Stimulated activated CD8-positive, alpha-beta memory T cell treated with anti-CD3 and anti-CD28 coated beads, Interleukin-4, amount 100 ng/mL, for 4 hours (primary cell): ENCODE measurements at regions not wholly inside any gene's neighbourhood (a gene's known extent, or its start where the extent isn't known, plus 50 kb on each side); places are given as distances from the start of the nearest gene placed in this dataset.

Source experiments
- DNase-seq, 2 donors: peaks; one replicate each; pipeline ENCODE4 v3.0.0-alpha.2; 2020; ENCODE audit warnings: low read depth in 2 of 2, low spot score in 1 of 2

DNA sequence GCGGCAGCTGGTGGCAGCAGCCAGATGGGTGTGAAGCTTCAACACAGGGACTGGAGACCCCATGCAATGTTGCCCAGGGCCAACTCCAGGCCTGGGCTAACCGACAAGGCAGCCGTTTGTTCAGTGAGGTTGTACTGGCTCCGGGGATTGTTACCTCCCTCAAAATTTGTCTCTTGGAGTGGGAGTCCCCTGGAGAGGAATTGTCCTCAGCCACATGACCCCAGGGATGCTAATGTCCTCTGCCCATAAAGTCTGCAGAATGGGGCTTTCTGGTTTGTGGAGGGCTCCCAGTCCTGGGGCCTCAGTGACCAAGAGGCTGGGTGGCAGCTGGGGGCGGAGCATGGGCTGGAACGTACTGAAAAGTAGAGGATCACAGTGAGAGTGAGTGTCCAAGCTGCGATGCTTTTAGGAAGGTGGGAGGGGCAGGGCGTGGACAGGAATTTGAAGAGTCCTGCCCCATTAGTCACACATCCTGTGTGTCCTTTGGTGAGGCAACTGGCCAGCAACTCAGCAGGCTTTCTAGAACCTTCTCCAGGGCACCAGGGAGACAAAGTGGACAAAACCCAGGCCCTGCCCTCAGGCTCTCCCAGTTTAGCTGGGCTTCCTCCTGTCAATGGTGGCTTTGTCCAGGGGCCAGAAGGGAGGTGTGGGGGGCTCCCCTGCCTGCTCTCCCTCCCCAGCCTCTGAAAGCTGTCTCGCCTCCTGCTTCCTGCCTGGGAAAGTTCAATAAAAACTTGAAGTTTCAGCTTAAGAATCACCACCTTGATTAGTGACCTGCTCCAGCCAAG lies 114.0 kb downstream of the NSG2 start:
- no peak for DNase-seq

DNA sequence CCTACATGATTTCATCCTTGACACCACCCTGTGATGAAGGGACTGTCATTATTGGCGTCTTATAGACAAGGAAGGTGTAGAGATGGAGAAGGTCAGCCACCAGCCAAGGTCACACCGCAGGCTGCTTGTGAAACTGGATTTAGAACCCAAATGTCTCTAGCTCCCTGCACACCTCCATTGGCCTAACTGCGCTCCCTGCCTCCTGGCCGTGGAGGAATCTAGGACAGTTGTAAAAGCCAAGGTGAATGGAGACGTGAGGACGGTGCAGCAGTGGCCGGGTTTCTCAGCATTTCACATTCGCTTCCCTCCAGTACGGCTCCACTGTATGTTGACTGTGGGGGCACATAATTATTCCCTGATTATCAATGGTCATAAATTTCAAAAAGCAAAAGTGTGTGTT lies 119.9 kb downstream of the NSG2 start:
- no peak for DNase-seq

GRCh38 chr5:174166231-174167079 lies 120.9 kb downstream of the NSG2 start:
- no peak for DNase-seq

DNA sequence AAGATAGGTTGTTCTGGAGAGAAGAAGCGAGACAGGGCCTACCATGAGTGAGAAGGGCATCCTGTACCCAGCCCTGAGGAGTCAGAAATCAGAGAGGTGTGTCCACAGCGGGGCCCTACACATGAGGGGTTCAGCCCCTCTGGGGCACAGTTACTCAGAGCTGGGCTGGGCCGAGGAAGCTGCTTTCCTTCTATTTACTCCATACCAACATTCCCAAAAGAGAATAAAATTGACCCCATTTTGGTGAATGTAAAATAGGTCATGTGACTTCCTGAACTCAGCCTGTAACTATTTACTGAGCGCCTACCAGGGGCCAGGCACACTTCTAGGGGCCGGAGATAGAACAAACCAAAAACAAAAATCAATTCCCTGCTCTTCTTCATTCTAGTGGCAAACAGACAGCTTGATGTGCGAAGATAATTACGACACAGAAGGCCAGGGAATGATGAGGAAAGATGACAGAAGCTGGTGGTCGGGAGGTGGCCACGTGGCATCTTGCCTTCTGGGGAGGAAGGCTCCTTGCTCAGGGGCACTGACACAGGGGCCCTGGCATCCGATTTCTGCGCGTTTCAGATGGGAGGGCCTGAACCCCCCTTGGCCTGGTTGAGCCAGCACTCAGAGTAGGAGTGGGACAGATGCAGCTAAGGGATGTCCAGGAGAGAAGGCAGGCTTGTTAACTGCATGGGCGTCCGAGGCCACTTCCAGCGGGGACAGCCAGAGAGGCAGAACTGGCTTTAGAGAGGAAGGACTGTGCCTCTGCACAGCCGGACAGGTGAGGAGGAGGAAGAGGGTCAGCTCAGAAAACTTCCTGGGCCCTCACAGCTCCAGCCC lies 121.8 kb downstream of the NSG2 start:
- DNase-seq = no peak

DNA sequence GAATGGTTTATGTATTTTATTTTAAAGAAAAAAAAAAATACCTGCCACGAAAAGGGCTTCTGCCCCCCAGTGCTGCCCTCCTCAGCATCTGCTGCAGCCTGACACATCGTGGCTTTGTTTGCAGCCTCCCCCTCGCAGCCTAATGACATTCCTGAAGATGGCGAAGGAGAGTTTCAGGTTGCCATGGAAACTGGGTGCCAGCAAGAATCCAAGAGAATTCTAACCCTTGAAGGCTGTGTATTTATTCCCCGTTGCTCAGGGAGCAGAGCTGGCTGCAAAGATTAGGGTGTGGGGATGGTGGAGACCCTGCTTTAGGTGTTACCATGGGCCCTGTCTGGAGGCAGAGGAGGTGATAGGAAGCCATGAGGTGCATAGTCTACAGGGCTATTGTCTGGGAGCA lies 126.6 kb downstream of the NSG2 start:
- no peak for DNase-seq

- DNase-seq = no peak
These were observed 127.1 kb downstream of the NSG2 start for GRCh38 chr5:174172566-174172965.

GRCh38 chr5:174173766-174174165 lies 128.3 kb downstream of the NSG2 start:
- no peak for DNase-seq

GRCh38 chr5:174175716-174176268 lies 130.3 kb downstream of the NSG2 start:
- no peak for DNase-seq

DNA sequence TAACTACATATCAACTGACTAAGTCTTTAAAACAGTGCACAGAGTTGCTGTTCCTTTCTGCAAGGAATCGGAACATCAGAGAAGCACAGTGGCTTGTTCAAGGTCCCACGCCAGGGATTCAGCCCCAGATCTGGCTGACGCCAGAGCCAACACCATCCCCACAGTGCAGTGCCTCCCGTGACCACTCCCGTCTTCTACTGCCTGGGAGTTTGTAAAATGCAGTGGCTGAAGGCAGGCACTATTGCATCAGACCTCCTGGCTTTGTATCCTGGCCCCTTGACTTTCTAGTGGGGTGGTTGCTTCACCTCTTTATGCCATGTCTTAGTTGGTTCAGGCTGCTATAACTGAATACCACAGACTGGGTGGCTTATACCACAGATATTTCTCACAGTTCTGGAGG lies 131.0 kb downstream of the NSG2 start:
- no peak for DNase-seq

- DNase-seq = no peak
These were observed 132.0 kb downstream of the NSG2 start for GRCh38 chr5:174177531-174177930.

DNA sequence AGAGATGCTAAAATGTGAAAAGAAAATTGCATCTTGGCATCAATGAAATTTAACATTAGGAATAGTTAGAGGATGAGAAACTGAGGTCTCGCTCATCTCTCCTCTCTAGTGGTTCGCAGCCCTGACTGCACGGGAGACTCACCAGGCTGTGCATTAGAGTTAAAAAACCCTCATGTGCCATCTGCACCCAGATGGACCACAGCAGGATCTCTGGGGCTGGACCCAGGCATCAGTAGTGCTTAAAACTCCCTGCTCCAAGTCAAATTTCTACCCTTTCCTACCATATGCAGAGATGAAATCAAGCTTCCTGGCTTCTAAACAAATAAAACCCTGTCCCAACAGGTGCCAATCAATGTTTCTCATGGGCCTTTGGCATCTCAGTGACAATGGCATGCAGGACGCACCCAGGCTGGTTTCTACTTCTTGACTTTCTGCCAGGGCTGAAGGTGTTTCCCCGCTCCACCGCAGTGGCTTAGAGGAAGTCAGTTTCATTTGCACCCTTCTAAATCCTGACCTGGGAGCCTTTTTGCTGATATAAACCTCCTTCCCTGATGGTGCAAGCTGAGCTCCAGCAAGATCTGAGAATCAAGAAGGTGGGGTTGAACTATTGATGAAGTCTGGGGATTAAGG lies 132.6 kb downstream of the NSG2 start:
- DNase-seq = no peak

- DNase-seq = no peak
These were observed 135.1 kb downstream of the NSG2 start for GRCh38 chr5:174180639-174181038.

GRCh38 chr5:174182111-174182510 lies 136.6 kb downstream of the NSG2 start:
- no peak for DNase-seq

DNA sequence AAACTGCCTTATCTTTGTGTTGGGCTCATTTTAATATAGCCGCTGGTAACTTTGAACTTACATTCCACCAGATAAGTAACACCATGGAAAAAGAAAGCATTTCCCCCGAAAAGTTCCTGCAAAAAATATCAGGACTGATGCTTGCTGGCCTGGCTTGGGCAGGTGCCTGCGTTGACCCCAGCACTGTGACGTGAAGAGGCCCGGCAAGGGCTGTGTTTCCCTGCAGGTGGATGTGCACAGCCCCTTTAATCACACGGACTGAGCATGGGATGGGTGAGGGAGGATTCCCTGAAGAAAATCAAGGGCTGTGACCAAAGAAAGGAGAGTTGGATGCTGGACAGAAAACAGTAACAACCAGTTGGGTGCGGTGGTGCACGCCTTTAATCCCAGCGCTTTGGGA lies 138.2 kb downstream of the NSG2 start:
- DNase-seq = no peak

DNA sequence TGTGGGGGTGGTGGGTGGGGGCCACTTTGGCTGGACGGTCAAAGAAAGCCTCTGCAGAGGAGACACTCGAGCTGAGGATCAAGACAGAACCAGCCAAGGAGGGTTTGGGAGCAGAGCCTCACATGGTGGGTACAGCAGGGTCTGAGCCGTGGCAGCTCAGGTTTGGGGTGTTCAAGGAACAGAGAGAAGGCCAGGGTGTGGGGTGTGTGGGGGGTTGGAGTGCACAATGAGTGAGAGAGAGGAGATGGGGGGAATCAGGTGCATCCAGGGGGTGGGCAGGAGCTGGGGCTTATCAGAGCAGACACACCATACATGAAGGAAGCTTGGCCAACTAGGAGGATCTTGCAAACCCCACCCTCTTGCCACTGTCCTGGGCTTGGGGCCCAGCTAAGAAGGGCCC lies 140.0 kb downstream of the NSG2 start:
- no peak for DNase-seq

- no peak for DNase-seq
These were observed 140.7 kb downstream of the NSG2 start for GRCh38 chr5:174186096-174186695.

- no peak for DNase-seq
These were observed 141.5 kb downstream of the NSG2 start for GRCh38 chr5:174187001-174187400.

DNA sequence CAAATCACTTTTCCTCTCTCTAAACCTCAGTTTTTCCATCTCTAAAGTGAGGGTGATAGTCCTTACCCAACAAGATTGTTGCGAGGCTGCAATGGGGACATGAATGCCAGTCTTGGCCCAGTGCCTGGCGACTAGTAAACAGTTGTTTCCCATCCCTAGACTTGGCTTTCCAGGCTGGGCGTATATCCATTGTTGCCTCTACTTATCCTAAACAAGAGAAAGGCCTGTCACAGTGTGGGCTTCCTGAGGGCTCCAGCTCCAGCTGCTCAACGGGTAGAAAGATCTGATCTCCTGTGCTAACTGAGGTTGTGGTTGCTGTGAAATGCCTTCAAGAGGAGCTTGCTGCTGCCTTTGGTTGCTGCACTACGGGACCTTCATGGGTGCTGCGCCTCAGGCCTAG lies 142.0 kb downstream of the NSG2 start:
- DNase-seq = no peak

DNA sequence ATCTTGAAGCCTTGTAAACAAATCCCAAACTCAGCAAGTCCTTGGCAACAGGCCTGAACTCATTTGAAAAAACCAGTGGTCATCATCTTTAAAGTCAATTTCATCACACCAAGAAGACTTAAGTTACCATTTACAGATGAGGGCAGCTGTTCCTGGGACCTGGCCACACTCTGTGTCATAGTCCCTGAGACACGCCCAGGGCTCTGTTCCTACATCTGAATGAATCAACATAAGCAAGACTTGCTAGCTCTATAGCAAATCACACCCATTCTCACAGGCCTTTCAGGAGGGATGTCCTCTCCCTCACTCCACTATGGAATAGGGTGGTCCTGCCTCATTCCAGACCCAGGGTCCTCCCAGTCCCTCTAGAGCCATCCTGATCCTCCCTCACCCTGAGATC lies 142.8 kb downstream of the NSG2 start:
- DNase-seq = no peak
